ENCODE measurements at regions not wholly inside any gene's neighbourhood (a gene's known extent, or its start where the extent isn't known, plus 50 kb on each side); places are given as distances from the start of the nearest gene placed in this dataset.

DNA sequence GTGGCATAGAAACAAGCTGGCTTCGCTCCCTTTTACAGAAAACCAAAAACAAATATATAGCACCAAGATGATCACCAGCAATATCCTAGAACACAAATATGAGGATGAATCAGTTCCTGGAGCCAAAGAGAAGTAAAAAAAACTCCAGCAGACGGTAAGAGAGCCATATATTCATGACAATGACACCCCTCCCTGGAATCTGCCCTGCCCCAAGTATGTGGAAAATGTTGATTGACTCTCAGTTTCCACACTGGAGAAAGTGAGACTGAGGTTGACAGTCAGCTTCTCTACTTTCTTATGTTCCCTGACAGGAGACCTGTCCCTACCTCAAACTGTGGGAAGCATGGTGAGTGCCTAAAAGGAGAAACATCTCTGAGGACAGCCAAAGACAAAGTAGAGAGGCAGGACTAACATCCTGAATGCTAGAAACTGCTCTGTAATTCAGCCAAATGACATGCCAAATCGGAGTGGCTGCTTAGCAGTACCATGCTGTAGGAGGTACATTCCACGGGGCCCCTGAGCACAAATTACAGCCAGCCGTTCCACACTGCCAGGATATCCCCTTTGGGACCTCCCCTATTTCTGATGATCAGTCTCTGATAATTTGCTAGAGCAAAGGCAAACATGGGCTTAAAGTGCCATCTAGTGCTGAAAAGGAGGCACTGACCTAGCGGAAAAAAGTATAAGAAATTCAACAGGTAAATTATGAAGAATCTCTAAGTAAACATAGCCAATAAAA is 424.0 kb upstream of the RGMB start:
- TF ChIP-seq EZH2phosphoT487 (IDR thresholded peaks at IDR 0.05; ENCODE audit: insufficient read depth, low read depth) (0 out of 2 replicates have a peak, but pooled peaks have one; percentile 35), EZH2 (IDR thresholded peaks at IDR 0.05; ENCODE audit: insufficient read depth, poor library complexity, severe bottlenecking) (no peak)

Measured in GM23248 (cell line).